IMR-90 (cell line): ENCODE measurements at regions not wholly inside any gene's neighbourhood (a gene's known extent, or its start where the extent isn't known, plus 50 kb on each side); places are given as distances from the start of the nearest gene placed in this dataset.

Experiments
- ATAC-seq: fragments of 200-7000 bp; cut with Tn5 transposase; 2 replicates; pipeline ENCODE4 v1.9.1; 2020; ENCODE audit warnings: low read depth, mild to moderate bottlenecking, moderate library complexity
- BruUV-seq: library from RNA; stranded (reverse); fragments of 400-500 nt; replicated peaks from 2 replicates; lab custom pipeline; 2021; lab: Mats Ljungman, UMichigan
- CTCF ChIA-PET: fragments of 300-600 bp; formaldehyde crosslinking; extraction: SDS; loops from one replicate; lab custom pipeline; 2021; ENCODE audit warnings: antibody characterized with exemption; lab: Yijun Ruan, JAX
- POLR2A ChIA-PET: fragments of 300-600 bp; sonication (Branson Sonifier 250); formaldehyde crosslinking; loops from one replicate; lab custom pipeline; 2022; ENCODE audit warnings: antibody characterized with exemption; ENCODE audit not compliant: unreplicated experiment; lab: Charles Lee
- DNase-seq: peaks from one replicate; pipeline ENCODE4 v3.0.0; 2013
- H2AFZ ChIP-seq: replicated peaks from 2 replicates; pipeline ENCODE3; 2013; ENCODE audit warnings: low read length, mild to moderate bottlenecking; ENCODE audit not compliant: poor library complexity
- H2AK5ac ChIP-seq: 2 replicates; pipeline ENCODE4 v1.6.1; 2013; ENCODE audit warnings: low read depth, low read length, inconsistent platforms
- H2AK9ac ChIP-seq: replicated peaks from 2 replicates; pipeline ENCODE3; 2013; ENCODE audit warnings: mild to moderate bottlenecking, low read depth, low read length, moderate library complexity; ENCODE audit not compliant: poor library complexity
- H2BK120ac ChIP-seq: 2 replicates; pipeline ENCODE4 v1.6.1; 2013; ENCODE audit warnings: low read depth, low read length, inconsistent platforms
- H2BK15ac ChIP-seq: 3 replicates; pipeline ENCODE4 v1.6.1; 2013; ENCODE audit warnings: low read depth, low read length, inconsistent platforms
- H2BK20ac ChIP-seq: 2 replicates; pipeline ENCODE4 v1.6.1; 2013; ENCODE audit warnings: low read depth, mild to moderate bottlenecking, inconsistent platforms, low read length, moderate library complexity
- H2BK5ac ChIP-seq: 2 replicates; pipeline ENCODE4 v1.6.1; 2013; ENCODE audit warnings: mild to moderate bottlenecking, low read depth, low read length, inconsistent platforms; ENCODE audit not compliant: poor library complexity, severe bottlenecking
- H3K14ac ChIP-seq: replicated peaks from 2 replicates; pipeline ENCODE4 v1.6.1; 2013; ENCODE audit warnings: low read depth, low read length, inconsistent platforms
- H3K18ac ChIP-seq: 2 replicates; pipeline ENCODE4 v1.6.1; 2013; ENCODE audit warnings: low read depth, low read length, control low read depth
- H3K23ac ChIP-seq: 2 replicates; pipeline ENCODE4 v1.6.1; 2013; ENCODE audit warnings: low read depth, low read length, inconsistent platforms
- H3K27ac ChIP-seq: 2 replicates; pipeline ENCODE4 v1.5.1; 2013; ENCODE audit warnings: mild to moderate bottlenecking, control low read depth, low read length; ENCODE audit not compliant: insufficient read depth
- H3K27me3 ChIP-seq: 2 replicates; pipeline ENCODE4 v1.6.1; 2013; ENCODE audit warnings: low read length; ENCODE audit not compliant: control insufficient read depth, insufficient read depth
- H3K36me3 ChIP-seq: 2 replicates; pipeline ENCODE4 v1.6.1; 2013; ENCODE audit warnings: low read length, mixed read lengths; ENCODE audit not compliant: control insufficient read depth, insufficient read depth
- H3K4ac ChIP-seq: 2 replicates; pipeline ENCODE4 v1.6.1; 2013; ENCODE audit warnings: low read depth, low read length, inconsistent platforms
- H3K4me1 ChIP-seq: 2 replicates; pipeline ENCODE4 v1.6.1; 2013; ENCODE audit warnings: low read length, mixed read lengths; ENCODE audit not compliant: control insufficient read depth, insufficient read depth
- H3K4me2 ChIP-seq: 2 replicates; pipeline ENCODE4 v1.6.1; 2013; ENCODE audit warnings: low read depth, mild to moderate bottlenecking, control low read depth, low read length, moderate library complexity
- H3K4me3 ChIP-seq: 2 replicates; pipeline ENCODE4 v1.5.1; 2013; ENCODE audit warnings: low read depth, mild to moderate bottlenecking, control low read depth, low read length, moderate library complexity; ENCODE audit not compliant: insufficient read depth
- H3K56ac ChIP-seq: 2 replicates; pipeline ENCODE4 v1.6.1; 2013; ENCODE audit warnings: low read length, inconsistent platforms; ENCODE audit not compliant: insufficient read depth; ENCODE audit errors: extremely low read depth
- H3K79me1 ChIP-seq, 2 experiments: 2 replicates each; pipeline ENCODE4 v1.6.1; 2013; ENCODE audit warnings: low read length in 2 of 2, inconsistent platforms in 1 of 2, low read depth in 1 of 2
- H3K9ac ChIP-seq: 2 replicates; pipeline ENCODE4 v1.6.1; 2013; ENCODE audit warnings: low read depth, low read length, control low read depth
- H3K9me1 ChIP-seq: 2 replicates; pipeline ENCODE4 v1.6.1; 2013; ENCODE audit warnings: low read length, inconsistent platforms; ENCODE audit not compliant: insufficient read depth
- H3K9me3 ChIP-seq: 2 replicates; pipeline ENCODE4 v1.6.1; 2013; ENCODE audit warnings: low read length; ENCODE audit not compliant: control insufficient read depth, insufficient read depth
- H4K20me1 ChIP-seq: 2 replicates; pipeline ENCODE4 v1.6.1; 2013; ENCODE audit warnings: low read length, inconsistent platforms; ENCODE audit not compliant: insufficient read depth
- H4K5ac ChIP-seq: 2 replicates; pipeline ENCODE4 v1.6.1; 2013; ENCODE audit warnings: mild to moderate bottlenecking, low read depth, low read length, control low read depth
- H4K8ac ChIP-seq, 2 experiments: 2 replicates each; pipeline ENCODE4 v1.6.1; 2013; ENCODE audit warnings: low read depth in 2 of 2, low read length in 2 of 2, control low read depth in 1 of 2, inconsistent platforms in 1 of 2
- H4K91ac ChIP-seq: 2 replicates; pipeline ENCODE4 v1.6.1; 2013; ENCODE audit warnings: low read depth, low read length, inconsistent platforms; ENCODE audit not compliant: insufficient read depth
- MAFK ChIP-seq: IDR thresholded peaks from 2 replicates; pipeline ENCODE4 v1.6.1; 2012; ENCODE audit warnings: low read depth, low read length, improper control_type of control experiment
- MAZ ChIP-seq: IDR thresholded peaks from 2 replicates; pipeline ENCODE4 v1.6.1; 2012; ENCODE audit warnings: low read depth, mild to moderate bottlenecking, low read length, improper control_type of control experiment, moderate library complexity, borderline replicate concordance
- MXI1 ChIP-seq: IDR thresholded peaks from 2 replicates; pipeline ENCODE4 v1.6.1; 2012; ENCODE audit warnings: low read depth, mild to moderate bottlenecking, low read length, moderate library complexity, borderline replicate concordance
- dilution Hi-C: fragments of 300-500 bp; cut with HindIII; formaldehyde crosslinking; loops from one replicate; pipeline ENCODE4 v1.14.3; 2018; ENCODE audit warnings: low sequenced_read_pairs; ENCODE audit not compliant: unreplicated experiment
- in situ Hi-C: fragments of 300-500 bp; cut with MboI; formaldehyde crosslinking; loops from 3 replicates; pipeline ENCODE4 v1.14.3; 2019; ENCODE audit warnings: low sequenced_read_pairs, inconsistent platforms, mixed read lengths
- intact Hi-C: fragments of 100-400 bp; cut with micrococcal nuclease; formaldehyde crosslinking; loops from 2 replicates; pipeline ENCODE4 v1.10.0; 2022

DNA sequence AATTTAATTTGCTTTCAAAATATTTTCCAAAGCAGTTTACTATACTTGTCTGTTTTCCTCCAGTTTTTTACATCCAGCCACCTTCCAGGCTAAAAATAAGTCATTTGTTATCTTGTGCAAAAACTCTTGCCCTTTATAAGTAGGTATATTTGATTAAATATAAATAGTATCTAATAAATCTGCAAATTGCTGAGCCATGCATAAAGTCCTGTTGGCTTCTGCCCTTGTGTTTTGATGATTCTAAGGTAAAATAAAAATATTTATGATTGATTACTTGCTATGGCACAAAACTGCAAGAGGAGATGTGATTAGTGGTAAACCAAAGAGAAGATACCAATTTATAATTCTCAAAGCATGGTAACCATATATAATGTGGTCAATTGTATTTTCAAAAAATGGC lies 1026.7 kb downstream of the EPHA3 start:
- ChIA-PET CTCF (no interaction called here), POLR2A (no interaction called here)
- Histone ChIP-seq H2BK15ac (no peak overlapping the region), H3K9me3 (no peaks in the 10 kb centered on the region), H3K4me2 (no peak overlapping the region), H4K91ac (no peak overlapping the region), H4K8ac (no peak overlapping the region), H3K18ac (no peak overlapping the region), H2BK20ac (no peak overlapping the region), H3K56ac (no peak overlapping the region), H3K4me3 (no peak overlapping the region), H2BK120ac (no peak overlapping the region), H2AFZ (no peak overlapping the region), H4K20me1 (no peaks in the 10 kb centered on the region), H3K9me1 (no peaks in the 10 kb centered on the region), H3K9ac (no peak overlapping the region), H3K4ac (no peak overlapping the region), H3K79me1 (no peaks in the 10 kb centered on the region), H4K5ac (no peak overlapping the region), H2BK5ac (no peak overlapping the region), H3K27me3 (no peaks in the 10 kb centered on the region), H3K36me3 (no peaks in the 10 kb centered on the region), H2AK5ac (no peak overlapping the region), H3K14ac (no peak overlapping the region), H3K23ac (no peak overlapping the region), H3K27ac (no peak overlapping the region), H3K4me1 (no peaks in the 10 kb centered on the region), H2AK9ac (no peak overlapping the region)
- DNase-seq = no peak
- in situ Hi-C loops = no loop called here
- ATAC-seq = no peak
- intact Hi-C loops = no loop called here
- dilution Hi-C loops = no loop called here
- BruUV-seq = no TSS peak
- TF ChIP-seq MAZ (no peak), MAFK (peak; percentile 61), MXI1 (no peak)
